ENCODE measurements at regions not wholly inside any gene's neighbourhood (a gene's known extent, or its start where the extent isn't known, plus 50 kb on each side); places are given as distances from the start of the nearest gene placed in this dataset.

DNA sequence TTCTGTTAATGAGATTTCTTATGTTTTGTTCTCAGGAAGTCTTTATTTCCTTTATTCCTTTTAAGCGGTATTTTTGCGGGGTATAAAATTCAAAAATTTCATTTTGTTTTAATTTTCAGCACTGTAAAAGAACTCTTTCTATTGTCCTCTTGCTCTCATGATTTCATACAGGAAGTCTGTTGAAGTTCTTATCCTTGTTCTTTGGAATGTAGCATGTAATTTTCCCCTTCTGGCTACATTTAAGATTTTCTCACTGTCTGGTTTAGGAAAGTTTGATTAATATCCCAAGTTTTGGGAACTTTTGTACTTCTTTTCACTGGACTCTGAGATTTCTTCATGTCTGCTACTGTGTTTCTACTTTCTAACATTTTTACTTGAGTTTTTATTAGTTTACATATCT is 581.4 kb upstream of the GJE1 start:
- TF ChIP-seq EZH2 (IDR thresholded peaks at IDR 0.05; ENCODE audit: insufficient read depth, low read length) = no peak
- TF ChIP-seq, protein P1, sequence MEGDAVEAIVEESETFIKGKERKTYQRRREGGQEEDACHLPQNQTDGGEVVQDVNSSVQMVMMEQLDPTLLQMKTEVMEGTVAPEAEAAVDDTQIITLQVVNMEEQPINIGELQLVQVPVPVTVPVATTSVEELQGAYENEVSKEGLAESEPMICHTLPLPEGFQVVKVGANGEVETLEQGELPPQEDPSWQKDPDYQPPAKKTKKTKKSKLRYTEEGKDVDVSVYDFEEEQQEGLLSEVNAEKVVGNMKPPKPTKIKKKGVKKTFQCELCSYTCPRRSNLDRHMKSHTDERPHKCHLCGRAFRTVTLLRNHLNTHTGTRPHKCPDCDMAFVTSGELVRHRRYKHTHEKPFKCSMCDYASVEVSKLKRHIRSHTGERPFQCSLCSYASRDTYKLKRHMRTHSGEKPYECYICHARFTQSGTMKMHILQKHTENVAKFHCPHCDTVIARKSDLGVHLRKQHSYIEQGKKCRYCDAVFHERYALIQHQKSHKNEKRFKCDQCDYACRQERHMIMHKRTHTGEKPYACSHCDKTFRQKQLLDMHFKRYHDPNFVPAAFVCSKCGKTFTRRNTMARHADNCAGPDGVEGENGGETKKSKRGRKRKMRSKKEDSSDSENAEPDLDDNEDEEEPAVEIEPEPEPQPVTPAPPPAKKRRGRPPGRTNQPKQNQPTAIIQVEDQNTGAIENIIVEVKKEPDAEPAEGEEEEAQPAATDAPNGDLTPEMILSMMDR (IDR thresholded peaks at IDR 0.05; ENCODE audit: insufficient read depth, low read depth, low read length) = no peak
